ENCODE measurements at regions not wholly inside any gene's neighbourhood (a gene's known extent, or its start where the extent isn't known, plus 50 kb on each side); places are given as distances from the start of the nearest gene placed in this dataset.

- TF ChIP-seq POLR2AphosphoS5 (IDR thresholded peaks at IDR 0.05) = no peak
- TF ChIP-seq CTCF (IDR thresholded peaks at IDR 0.05) = no peak
- TF ChIP-seq POLR2A (IDR thresholded peaks at IDR 0.05) = no peak
- TF ChIP-seq EP300 (IDR thresholded peaks at IDR 0.05) = no peak
- H3K9me3 ChIP-seq = no peaks in the 10 kb centered on the region
- H3K4me1 ChIP-seq = no peaks in the 10 kb centered on the region
- no peak overlapping the region for H3K4me3 ChIP-seq
- no peak overlapping the region for H3K27ac ChIP-seq
- H3K27me3 ChIP-seq = no peaks in the 10 kb centered on the region
- no peak for ATAC-seq
- H3K36me3 ChIP-seq = no peaks in the 10 kb centered on the region
These were observed 106.8 kb downstream of the MDH1 start for GRCh38 chr2:63695583-63695982.

GRCh38 chr2:63696496-63696895 lies 107.7 kb downstream of the MDH1 start:
- no peaks in the 10 kb centered on the region for H3K36me3 ChIP-seq
- H3K9me3 ChIP-seq = no peaks in the 10 kb centered on the region
- H3K27me3 ChIP-seq = no peaks in the 10 kb centered on the region
- TF ChIP-seq POLR2A (IDR thresholded peaks at IDR 0.05) = no peak
- TF ChIP-seq POLR2AphosphoS5 (IDR thresholded peaks at IDR 0.05) = no peak
- TF ChIP-seq EP300 (IDR thresholded peaks at IDR 0.05) = no peak
- no peak for TF ChIP-seq CTCF (IDR thresholded peaks at IDR 0.05)
- 60 to 86% methylated on average over 1 of the region's 1 CpG for WGBS, 2 donors (ENCODE audit: low coverage in 1 of 2)
- ATAC-seq = no peak
- H3K27ac ChIP-seq = no peak overlapping the region
- H3K4me3 ChIP-seq = no peak overlapping the region
- H3K4me1 ChIP-seq = no peaks in the 10 kb centered on the region

GRCh38 chr2:63697160-63697559 lies 108.4 kb downstream of the MDH1 start:
- Histone ChIP-seq H3K36me3 (no peaks in the 10 kb centered on the region), H3K4me1 (no peaks in the 10 kb centered on the region), H3K4me3 (no peak overlapping the region), H3K9me3 (no peaks in the 10 kb centered on the region), H3K27me3 (no peaks in the 10 kb centered on the region), H3K27ac (no peak overlapping the region)
- ATAC-seq = no peak
- TF ChIP-seq POLR2AphosphoS5 (IDR thresholded peaks at IDR 0.05) (no peak), CTCF (IDR thresholded peaks at IDR 0.05) (no peak), POLR2A (IDR thresholded peaks at IDR 0.05) (no peak), EP300 (IDR thresholded peaks at IDR 0.05) (no peak)
- 91 to 93% methylated on average over 4 of the region's 4 CpGs for WGBS, 2 donors (ENCODE audit: low coverage in 1 of 2)

- Histone ChIP-seq H3K27ac (peak overlapping the region in 3 of 4 donors; percentile 24 to 58 (median 58)), H3K4me3 (no peak overlapping the region), H3K27me3 (no peaks in the 10 kb centered on the region), H3K4me1 (no peaks in the 10 kb centered on the region), H3K36me3 (no peaks in the 10 kb centered on the region), H3K9me3 (no peaks in the 10 kb centered on the region)
- peak; percentile 97 for ATAC-seq
- TF ChIP-seq EP300 (IDR thresholded peaks at IDR 0.05) = no peak
- TF ChIP-seq POLR2AphosphoS5 (IDR thresholded peaks at IDR 0.05) = peak; percentile 53
- TF ChIP-seq POLR2A (IDR thresholded peaks at IDR 0.05) = no peak
- TF ChIP-seq CTCF (IDR thresholded peaks at IDR 0.05) = peak in 3 of 4 experiments; percentile 57 to 64 (median 58)
- WGBS, 2 donors (ENCODE audit: low coverage in 1 of 2) = 46 to 50% methylated on average over 4 to 6 of the region's 6 CpGs
These were observed 110.2 kb downstream of the MDH1 start for GRCh38 chr2:63698786-63699548.

- WGBS, 2 donors (ENCODE audit: low coverage in 1 of 2) = 80 to 89% methylated on average over 3 of the region's 3 CpGs
- no peak overlapping the region for H3K4me3 ChIP-seq
- peak overlapping the region in 3 of 4 donors; percentile 24 to 58 (median 44) for H3K27ac ChIP-seq
- H3K4me1 ChIP-seq = no peaks in the 10 kb centered on the region
- no peaks in the 10 kb centered on the region for H3K27me3 ChIP-seq
- no peak for ATAC-seq
- TF ChIP-seq EP300 (IDR thresholded peaks at IDR 0.05) = no peak
- TF ChIP-seq CTCF (IDR thresholded peaks at IDR 0.05) = no peak
- TF ChIP-seq POLR2AphosphoS5 (IDR thresholded peaks at IDR 0.05) = no peak
- H3K9me3 ChIP-seq = no peaks in the 10 kb centered on the region
- no peaks in the 10 kb centered on the region for H3K36me3 ChIP-seq
These were observed 110.7 kb downstream of the MDH1 start for GRCh38 chr2:63699549-63699839.

Measured in gastroesophageal sphincter (tissue), 4 donors.